Mononuclear cell (primary cell): ENCODE measurements at regions not wholly inside any gene's neighbourhood (a gene's known extent, or its start where the extent isn't known, plus 50 kb on each side); places are given as distances from the start of the nearest gene placed in this dataset.

ENCODE experiments used
- H3K27me3 ChIP-seq: 2 replicates; pipeline ENCODE4 v1.6.0; 2011; ENCODE audit warnings: low read length, control low read depth; ENCODE audit not compliant: insufficient read depth
- H3K4me1 ChIP-seq: 2 replicates; pipeline ENCODE4 v1.5.1; 2011; ENCODE audit warnings: mild to moderate bottlenecking, low read length, control low read depth; ENCODE audit not compliant: insufficient read depth
- H3K4me3 ChIP-seq: 2 replicates; pipeline ENCODE4 v1.5.1; 2011; ENCODE audit warnings: mild to moderate bottlenecking, low read length, moderate library complexity
- H3K9me3 ChIP-seq: 2 replicates; pipeline ENCODE4 v1.5.1; 2011; ENCODE audit warnings: low read depth, mild to moderate bottlenecking, control low read depth, low read length

- Histone ChIP-seq H3K4me1 (no peaks in the 10 kb centered on the region), H3K9me3 (no peaks in the 10 kb centered on the region), H3K4me3 (no peak overlapping the region), H3K27me3 (peaks cover 9% of the 10 kb centered on the region)
Observed at GRCh38 chr1:209230314-209230713, 353.2 kb upstream of the CAMK1G start.

- H3K4me3 ChIP-seq = no peak overlapping the region
- no peaks in the 10 kb centered on the region for H3K9me3 ChIP-seq
- peaks cover 9% of the 10 kb centered on the region for H3K27me3 ChIP-seq
- H3K4me1 ChIP-seq = no peaks in the 10 kb centered on the region
Observed at GRCh38 chr1:209231476-209232156, 351.9 kb upstream of the CAMK1G start.

- Histone ChIP-seq H3K27me3 (peaks cover 9% of the 10 kb centered on the region), H3K4me3 (no peak overlapping the region), H3K9me3 (no peaks in the 10 kb centered on the region), H3K4me1 (no peaks in the 10 kb centered on the region)
Observed at GRCh38 chr1:209232197-209232596, 351.3 kb upstream of the CAMK1G start.

- Histone ChIP-seq H3K4me1 (no peaks in the 10 kb centered on the region), H3K27me3 (peaks cover 9% of the 10 kb centered on the region), H3K9me3 (no peaks in the 10 kb centered on the region), H3K4me3 (no peak overlapping the region)
Observed at GRCh38 chr1:209232759-209233158, 350.8 kb upstream of the CAMK1G start.

GRCh38 chr1:209235166-209235565 is 348.3 kb upstream of the CAMK1G start:
- Histone ChIP-seq H3K27me3 (peaks cover 8% of the 10 kb centered on the region), H3K4me3 (no peak overlapping the region), H3K9me3 (no peaks in the 10 kb centered on the region)

GRCh38 chr1:209238356-209238755 is 345.2 kb upstream of the CAMK1G start:
- Histone ChIP-seq H3K9me3 (no peaks in the 10 kb centered on the region), H3K4me1 (no peaks in the 10 kb centered on the region), H3K27me3 (no peaks in the 10 kb centered on the region), H3K4me3 (no peak overlapping the region)

More at GRCh38 chr1:209235166-209235565, 348.3 kb upstream of the CAMK1G start:
- no peaks in the 10 kb centered on the region for H3K4me1 ChIP-seq

- Histone ChIP-seq H3K4me3 (no peak overlapping the region), H3K9me3 (no peaks in the 10 kb centered on the region), H3K4me1 (no peaks in the 10 kb centered on the region), H3K27me3 (no peaks in the 10 kb centered on the region)
Observed at GRCh38 chr1:209240351-209240750, 343.2 kb upstream of the CAMK1G start.

GRCh38 chr1:209241487-209241886 is 342.0 kb upstream of the CAMK1G start:
- no peaks in the 10 kb centered on the region for H3K27me3 ChIP-seq
- H3K4me3 ChIP-seq = no peak overlapping the region
- H3K4me1 ChIP-seq = no peaks in the 10 kb centered on the region
- no peaks in the 10 kb centered on the region for H3K9me3 ChIP-seq

GRCh38 chr1:209248649-209249279 is 334.8 kb upstream of the CAMK1G start:
- Histone ChIP-seq H3K4me1 (no peaks in the 10 kb centered on the region), H3K4me3 (no peak overlapping the region), H3K27me3 (no peaks in the 10 kb centered on the region)

GRCh38 chr1:209249280-209249670 is 334.2 kb upstream of the CAMK1G start:
- Histone ChIP-seq H3K9me3 (no peaks in the 10 kb centered on the region), H3K4me3 (no peak overlapping the region), H3K27me3 (no peaks in the 10 kb centered on the region), H3K4me1 (no peaks in the 10 kb centered on the region)

More at GRCh38 chr1:209248649-209249279, 334.8 kb upstream of the CAMK1G start:
- H3K9me3 ChIP-seq = no peaks in the 10 kb centered on the region

GRCh38 chr1:209249785-209250440 is 333.6 kb upstream of the CAMK1G start:
- H3K9me3 ChIP-seq = no peaks in the 10 kb centered on the region
- no peaks in the 10 kb centered on the region for H3K4me1 ChIP-seq
- H3K4me3 ChIP-seq = no peak overlapping the region
- H3K27me3 ChIP-seq = no peaks in the 10 kb centered on the region

GRCh38 chr1:209250861-209251636 is 332.5 kb upstream of the CAMK1G start:
- H3K9me3 ChIP-seq = no peaks in the 10 kb centered on the region
- H3K4me3 ChIP-seq = no peak overlapping the region
- no peaks in the 10 kb centered on the region for H3K27me3 ChIP-seq
- H3K4me1 ChIP-seq = no peaks in the 10 kb centered on the region

- H3K9me3 ChIP-seq = peaks cover 16% of the 10 kb centered on the region
- no peaks in the 10 kb centered on the region for H3K4me1 ChIP-seq
- H3K27me3 ChIP-seq = no peaks in the 10 kb centered on the region
- H3K4me3 ChIP-seq = no peak overlapping the region
Observed at GRCh38 chr1:209256766-209257350, 326.7 kb upstream of the CAMK1G start.

GRCh38 chr1:209257454-209257853 is 326.1 kb upstream of the CAMK1G start:
- Histone ChIP-seq H3K4me1 (no peaks in the 10 kb centered on the region), H3K9me3 (peaks cover 16% of the 10 kb centered on the region), H3K27me3 (no peaks in the 10 kb centered on the region), H3K4me3 (no peak overlapping the region)

- Histone ChIP-seq H3K9me3 (peaks cover 16% of the 10 kb centered on the region), H3K4me1 (no peaks in the 10 kb centered on the region), H3K27me3 (no peaks in the 10 kb centered on the region), H3K4me3 (no peak overlapping the region)
Observed at GRCh38 chr1:209260136-209260535, 323.4 kb upstream of the CAMK1G start.
